WTC11 (cell line): ENCODE measurements at regions not wholly inside any gene's neighbourhood (a gene's known extent, or its start where the extent isn't known, plus 50 kb on each side); places are given as distances from the start of the nearest gene placed in this dataset.

Experiments used
- RELA ChIP-seq: sonication (generic); formaldehyde crosslinking; IDR thresholded peaks from 2 replicates; pipeline ENCODE4 v1.8.1; 2022; ENCODE audit warnings: missing genetic modification reagents, mild to moderate bottlenecking, borderline replicate concordance
- TF ChIP-seq, protein P1 (sequence below): sonication (generic); formaldehyde crosslinking; IDR thresholded peaks from 2 replicates; pipeline ENCODE4 v1.8.1; 2023; ENCODE audit warnings: mild to moderate bottlenecking, missing genetic modification reagents
- TF ChIP-seq, protein P2 (sequence below): fragments of 200-600 bp; IDR thresholded peaks from 2 replicates; pipeline ENCODE4 v1.8.0; 2022; ENCODE audit warnings: antibody characterized with exemption
- TF ChIP-seq, protein P3 (sequence below): sonication (generic); formaldehyde crosslinking; IDR thresholded peaks from 2 replicates; pipeline ENCODE4 v1.8.1; 2022; ENCODE audit warnings: low read depth, missing genetic modification reagents, borderline replicate concordance
- TF ChIP-seq, protein P4 (sequence below): sonication (generic); formaldehyde crosslinking; IDR thresholded peaks from 2 replicates; pipeline ENCODE4 v1.8.0; 2022; ENCODE audit warnings: mild to moderate bottlenecking, missing genetic modification reagents

DNA sequence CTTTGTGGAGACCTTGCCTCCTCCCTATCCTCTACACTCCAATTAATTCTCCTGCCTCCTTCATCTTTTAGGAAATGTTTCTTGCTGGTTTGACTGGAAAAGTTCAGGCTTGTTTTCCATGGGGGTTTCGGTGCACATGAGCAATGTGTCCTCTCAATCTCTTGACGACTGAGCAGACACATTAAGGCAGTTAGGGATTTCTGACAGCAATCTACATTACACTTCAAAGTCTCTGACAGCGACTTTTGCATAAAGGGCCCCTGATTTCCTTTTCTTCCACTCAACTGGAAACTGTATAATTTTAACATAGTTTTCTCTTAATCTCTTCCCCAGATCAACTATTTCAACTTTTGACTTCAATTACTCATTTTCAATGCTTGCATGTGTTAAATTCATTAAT, 394.0 kb downstream of the MEIS1 start:
- TF ChIP-seq, protein P1, sequence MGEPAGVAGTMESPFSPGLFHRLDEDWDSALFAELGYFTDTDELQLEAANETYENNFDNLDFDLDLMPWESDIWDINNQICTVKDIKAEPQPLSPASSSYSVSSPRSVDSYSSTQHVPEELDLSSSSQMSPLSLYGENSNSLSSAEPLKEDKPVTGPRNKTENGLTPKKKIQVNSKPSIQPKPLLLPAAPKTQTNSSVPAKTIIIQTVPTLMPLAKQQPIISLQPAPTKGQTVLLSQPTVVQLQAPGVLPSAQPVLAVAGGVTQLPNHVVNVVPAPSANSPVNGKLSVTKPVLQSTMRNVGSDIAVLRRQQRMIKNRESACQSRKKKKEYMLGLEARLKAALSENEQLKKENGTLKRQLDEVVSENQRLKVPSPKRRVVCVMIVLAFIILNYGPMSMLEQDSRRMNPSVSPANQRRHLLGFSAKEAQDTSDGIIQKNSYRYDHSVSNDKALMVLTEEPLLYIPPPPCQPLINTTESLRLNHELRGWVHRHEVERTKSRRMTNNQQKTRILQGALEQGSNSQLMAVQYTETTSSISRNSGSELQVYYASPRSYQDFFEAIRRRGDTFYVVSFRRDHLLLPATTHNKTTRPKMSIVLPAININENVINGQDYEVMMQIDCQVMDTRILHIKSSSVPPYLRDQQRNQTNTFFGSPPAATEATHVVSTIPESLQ, result no peak
- TF ChIP-seq, protein P2, sequence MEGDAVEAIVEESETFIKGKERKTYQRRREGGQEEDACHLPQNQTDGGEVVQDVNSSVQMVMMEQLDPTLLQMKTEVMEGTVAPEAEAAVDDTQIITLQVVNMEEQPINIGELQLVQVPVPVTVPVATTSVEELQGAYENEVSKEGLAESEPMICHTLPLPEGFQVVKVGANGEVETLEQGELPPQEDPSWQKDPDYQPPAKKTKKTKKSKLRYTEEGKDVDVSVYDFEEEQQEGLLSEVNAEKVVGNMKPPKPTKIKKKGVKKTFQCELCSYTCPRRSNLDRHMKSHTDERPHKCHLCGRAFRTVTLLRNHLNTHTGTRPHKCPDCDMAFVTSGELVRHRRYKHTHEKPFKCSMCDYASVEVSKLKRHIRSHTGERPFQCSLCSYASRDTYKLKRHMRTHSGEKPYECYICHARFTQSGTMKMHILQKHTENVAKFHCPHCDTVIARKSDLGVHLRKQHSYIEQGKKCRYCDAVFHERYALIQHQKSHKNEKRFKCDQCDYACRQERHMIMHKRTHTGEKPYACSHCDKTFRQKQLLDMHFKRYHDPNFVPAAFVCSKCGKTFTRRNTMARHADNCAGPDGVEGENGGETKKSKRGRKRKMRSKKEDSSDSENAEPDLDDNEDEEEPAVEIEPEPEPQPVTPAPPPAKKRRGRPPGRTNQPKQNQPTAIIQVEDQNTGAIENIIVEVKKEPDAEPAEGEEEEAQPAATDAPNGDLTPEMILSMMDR, result no peak
- no peak for TF ChIP-seq RELA (CRISPR knock-in tag)
- TF ChIP-seq, protein P3, sequence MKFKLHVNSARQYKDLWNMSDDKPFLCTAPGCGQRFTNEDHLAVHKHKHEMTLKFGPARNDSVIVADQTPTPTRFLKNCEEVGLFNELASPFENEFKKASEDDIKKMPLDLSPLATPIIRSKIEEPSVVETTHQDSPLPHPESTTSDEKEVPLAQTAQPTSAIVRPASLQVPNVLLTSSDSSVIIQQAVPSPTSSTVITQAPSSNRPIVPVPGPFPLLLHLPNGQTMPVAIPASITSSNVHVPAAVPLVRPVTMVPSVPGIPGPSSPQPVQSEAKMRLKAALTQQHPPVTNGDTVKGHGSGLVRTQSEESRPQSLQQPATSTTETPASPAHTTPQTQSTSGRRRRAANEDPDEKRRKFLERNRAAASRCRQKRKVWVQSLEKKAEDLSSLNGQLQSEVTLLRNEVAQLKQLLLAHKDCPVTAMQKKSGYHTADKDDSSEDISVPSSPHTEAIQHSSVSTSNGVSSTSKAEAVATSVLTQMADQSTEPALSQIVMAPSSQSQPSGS (CRISPR knock-in tag), result no peak
- TF ChIP-seq, protein P4, sequence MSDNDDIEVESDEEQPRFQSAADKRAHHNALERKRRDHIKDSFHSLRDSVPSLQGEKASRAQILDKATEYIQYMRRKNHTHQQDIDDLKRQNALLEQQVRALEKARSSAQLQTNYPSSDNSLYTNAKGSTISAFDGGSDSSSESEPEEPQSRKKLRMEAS (CRISPR knock-in tag), result no peak
